ENCODE measurements at regions not wholly inside any gene's neighbourhood (a gene's known extent, or its start where the extent isn't known, plus 50 kb on each side); places are given as distances from the start of the nearest gene placed in this dataset.
A peak's percentile ranks its signal among the peaks of the same experiment; 100 is the strongest.

- TF ChIP-seq Cebpa-rat (IDR thresholded peaks at IDR 0.05) = no peak
- Histone ChIP-seq H3K27ac (no peak overlapping the region), H3K9ac (no peak overlapping the region), H3K4me1 (no peaks in the 10 kb centered on the region), H4K20me1 (no peaks in the 10 kb centered on the region), H3K4me2 (no peak overlapping the region), H3K27me3 (peaks cover 64 to 100% (median 92%) of the 10 kb centered on the region in 11 experiments; a peak in 21 of 22 replicates), H3K9me3 (replicated peaks in 1 of 11) (peaks cover 15 to 29% (median 22%) of the 10 kb centered on the region in 11 experiments; a peak in 20 of 22 replicates), H3K4me3 (no peak overlapping the region), H3K36me3 (no peaks in the 10 kb centered on the region)
Measured at GRCh38 chrX:25343060-25343459, 327.3 kb upstream of the ARX start.

DNA sequence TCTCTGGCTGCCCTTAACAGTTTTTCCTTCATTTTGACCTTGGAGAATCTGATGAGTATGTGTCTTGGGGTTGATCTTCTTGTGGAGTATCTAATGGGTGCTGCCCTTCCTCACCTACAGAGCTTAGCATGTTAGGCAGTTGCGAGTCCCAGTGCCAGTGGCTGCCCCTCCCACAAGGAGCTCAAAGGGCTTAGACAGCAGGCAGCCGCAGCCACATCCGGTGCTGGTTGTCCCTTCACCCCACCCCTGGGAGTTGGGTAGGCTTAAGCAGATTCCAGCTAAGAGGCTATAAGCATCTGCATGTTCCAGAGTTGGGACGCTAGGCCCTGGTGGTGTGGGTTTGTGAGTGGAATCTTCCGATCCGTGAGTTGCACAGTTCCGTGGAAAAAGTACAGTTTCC, 322.1 kb upstream of the ARX start:
- Histone ChIP-seq H3K9ac (no peak overlapping the region), H3K27me3 (peaks cover 49 to 70% (median 66%) of the 10 kb centered on the region in 11 experiments; a peak in 21 of 22 replicates), H3K4me3 (no peak overlapping the region), H3K9me3 (replicated peaks in 1 of 11) (peaks cover 25 to 63% (median 37%) of the 10 kb centered on the region in 11 experiments; a peak in 21 of 22 replicates), H3K36me3 (no peaks in the 10 kb centered on the region), H3K4me1 (no peaks in the 10 kb centered on the region), H3K27ac (no peak overlapping the region), H4K20me1 (no peaks in the 10 kb centered on the region), H3K4me2 (no peak overlapping the region)
- no peak for TF ChIP-seq Cebpa-rat (IDR thresholded peaks at IDR 0.05)

GRCh38 chrX:25300994-25301393, 285.2 kb upstream of the ARX start:
- TF ChIP-seq Cebpa-rat (IDR thresholded peaks at IDR 0.05) = no peak
- Histone ChIP-seq H3K4me3 (no peak overlapping the region), H3K4me1 (no peaks in the 10 kb centered on the region), H3K4me2 (no peak overlapping the region), H3K27me3 (peaks cover 47 to 81% (median 72%) of the 10 kb centered on the region in 11 experiments), H3K9ac (no peak overlapping the region), H3K36me3 (no peaks in the 10 kb centered on the region), H3K9me3 (replicated peaks in 1 of 11) (no peaks in the 10 kb centered on the region), H3K27ac (no peak overlapping the region), H4K20me1 (no peaks in the 10 kb centered on the region)

- H3K9ac ChIP-seq = no peak overlapping the region
- no peak overlapping the region for H3K4me2 ChIP-seq
- H3K27ac ChIP-seq = no peak overlapping the region
- H3K4me1 ChIP-seq = no peaks in the 10 kb centered on the region
- H3K9me3 ChIP-seq (replicated peaks in 1 of 11) = no peaks in the 10 kb centered on the region
- H4K20me1 ChIP-seq = no peaks in the 10 kb centered on the region
- TF ChIP-seq Cebpa-rat (IDR thresholded peaks at IDR 0.05) = no peak
- H3K27me3 ChIP-seq = peaks cover 65 to 100% (median 91%) of the 10 kb centered on the region in 11 experiments
- no peak overlapping the region for H3K4me3 ChIP-seq
- no peaks in the 10 kb centered on the region for H3K36me3 ChIP-seq
Measured at GRCh38 chrX:25296850-25297249, 281.1 kb upstream of the ARX start.

DNA sequence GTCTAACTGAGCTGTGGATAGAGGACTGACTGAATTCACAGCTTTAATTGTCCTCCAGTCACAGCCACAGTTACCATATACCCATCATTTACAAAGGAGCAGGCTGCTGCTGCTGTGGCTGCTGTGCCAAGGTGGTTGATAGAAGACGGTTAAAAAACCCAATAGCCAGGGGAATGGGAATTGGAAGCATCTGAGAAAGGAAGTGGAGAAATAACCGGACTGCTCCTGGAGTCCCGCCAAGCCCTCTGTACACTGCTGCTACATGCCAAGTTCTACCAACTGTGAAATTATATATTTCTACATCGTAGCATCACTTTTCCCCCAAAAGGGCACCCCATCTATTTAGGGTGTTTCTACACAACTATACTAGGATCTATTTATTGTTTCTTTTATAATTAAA, 279.7 kb upstream of the ARX start:
- H3K9me3 ChIP-seq (replicated peaks in 1 of 11) = no peaks in the 10 kb centered on the region
- H3K4me1 ChIP-seq = no peaks in the 10 kb centered on the region
- H4K20me1 ChIP-seq = no peaks in the 10 kb centered on the region
- no peak overlapping the region for H3K9ac ChIP-seq
- H3K36me3 ChIP-seq = no peaks in the 10 kb centered on the region
- no peak for TF ChIP-seq Cebpa-rat (IDR thresholded peaks at IDR 0.05)
- peaks cover 69 to 97% (median 93%) of the 10 kb centered on the region in 11 experiments for H3K27me3 ChIP-seq
- no peak overlapping the region for H3K4me2 ChIP-seq
- H3K4me3 ChIP-seq = no peak overlapping the region
- no peak overlapping the region for H3K27ac ChIP-seq

DNA sequence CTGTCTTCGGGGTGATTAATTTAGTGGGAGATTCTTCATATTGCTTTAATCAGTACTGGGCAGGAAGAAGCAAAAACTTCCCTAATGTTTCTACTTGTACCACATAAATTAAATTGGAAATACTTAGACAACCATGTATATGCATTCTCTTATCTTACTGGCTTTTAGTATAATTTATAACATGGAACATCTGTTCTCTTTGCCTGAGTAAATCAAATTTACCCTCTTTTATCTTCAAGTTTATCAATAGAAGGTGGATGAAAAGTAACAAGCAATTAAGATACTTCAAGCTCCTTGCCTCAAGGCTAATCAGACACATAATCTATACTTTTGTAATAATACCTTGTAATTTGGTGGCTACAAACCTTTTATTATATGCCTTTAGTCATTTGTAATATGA, 274.4 kb upstream of the ARX start:
- Histone ChIP-seq H3K9me3 (replicated peaks in 1 of 11) (no peaks in the 10 kb centered on the region), H4K20me1 (no peaks in the 10 kb centered on the region), H3K4me1 (peaks cover 0 to 8% (median 0%) of the 10 kb centered on the region in 10 experiments; a peak in 2 of 20 replicates), H3K4me3 (no peak overlapping the region), H3K27me3 (peaks cover 69 to 96% (median 92%) of the 10 kb centered on the region in 11 experiments), H3K9ac (no peak overlapping the region), H3K36me3 (no peaks in the 10 kb centered on the region), H3K27ac (no peak overlapping the region), H3K4me2 (no peak overlapping the region)
- no peak for TF ChIP-seq Cebpa-rat (IDR thresholded peaks at IDR 0.05)

DNA sequence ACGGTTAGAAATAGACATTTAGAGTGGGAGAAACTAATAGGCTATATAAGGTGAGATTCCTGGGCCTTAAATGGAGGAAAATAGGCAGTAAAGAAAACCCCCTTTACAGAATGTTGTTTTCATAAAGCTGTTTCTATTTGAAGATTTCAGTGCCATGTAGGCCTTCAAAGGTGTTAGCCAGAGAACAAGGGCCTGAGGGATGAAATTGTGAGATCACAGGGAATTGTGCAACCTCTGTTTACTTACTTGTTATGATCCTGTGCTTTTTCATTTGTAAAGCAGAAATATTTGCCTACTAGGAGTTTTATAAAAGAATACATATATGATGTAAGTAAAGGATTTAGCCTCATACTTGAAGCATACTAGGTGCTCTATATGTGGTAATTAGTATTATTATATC, 272.9 kb upstream of the ARX start:
- Histone ChIP-seq H3K4me1 (peaks cover 0 to 8% (median 0%) of the 10 kb centered on the region in 10 experiments; a peak in 2 of 20 replicates), H3K27ac (no peak overlapping the region), H3K36me3 (no peaks in the 10 kb centered on the region), H3K4me3 (no peak overlapping the region), H4K20me1 (no peaks in the 10 kb centered on the region), H3K9me3 (replicated peaks in 1 of 11) (no peaks in the 10 kb centered on the region), H3K9ac (no peak overlapping the region), H3K27me3 (peaks cover 67 to 94% (median 90%) of the 10 kb centered on the region in 11 experiments), H3K4me2 (no peak overlapping the region)
- TF ChIP-seq Cebpa-rat (IDR thresholded peaks at IDR 0.05) = no peak

DNA sequence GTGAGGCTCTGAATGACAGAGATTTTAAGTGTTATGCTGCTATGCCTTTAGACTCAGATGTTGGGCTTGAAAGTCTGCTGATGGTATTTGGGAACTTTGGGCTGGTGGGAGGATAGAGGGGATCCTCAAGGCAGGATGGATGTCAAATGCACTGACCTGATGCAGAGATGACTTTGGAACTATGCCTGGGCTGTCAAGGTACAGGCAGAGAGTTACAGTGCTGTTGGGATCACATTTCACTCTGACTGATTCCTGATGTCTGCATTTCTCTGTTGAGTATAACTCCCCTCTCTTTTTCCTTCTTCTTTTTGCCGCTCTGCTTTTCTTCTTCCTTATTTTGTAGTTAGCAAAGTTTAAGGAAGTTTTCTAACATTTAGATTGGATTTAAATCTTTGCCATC, 271.8 kb upstream of the ARX start:
- Histone ChIP-seq H4K20me1 (no peaks in the 10 kb centered on the region), H3K9ac (no peak overlapping the region), H3K36me3 (no peaks in the 10 kb centered on the region), H3K27me3 (peaks cover 67 to 94% (median 90%) of the 10 kb centered on the region in 11 experiments), H3K4me1 (peaks cover 0 to 8% (median 0%) of the 10 kb centered on the region in 10 experiments; a peak in 2 of 20 replicates), H3K4me2 (0 out of 22 replicates have a peak overlapping the region, but pooled peaks of 1 of the 11 experiments have one; percentile 9), H3K4me3 (no peak overlapping the region), H3K27ac (no peak overlapping the region), H3K9me3 (replicated peaks in 1 of 11) (no peaks in the 10 kb centered on the region)
- TF ChIP-seq Cebpa-rat (IDR thresholded peaks at IDR 0.05) = no peak

- H3K27ac ChIP-seq = no peak overlapping the region
- no peaks in the 10 kb centered on the region for H3K36me3 ChIP-seq
- H4K20me1 ChIP-seq = no peaks in the 10 kb centered on the region
- peaks cover 0 to 8% (median 0%) of the 10 kb centered on the region in 10 experiments; a peak in 2 of 20 replicates for H3K4me1 ChIP-seq
- no peak overlapping the region for H3K4me3 ChIP-seq
- H3K27me3 ChIP-seq = peaks cover 78 to 97% (median 94%) of the 10 kb centered on the region in 11 experiments
- no peak overlapping the region for H3K4me2 ChIP-seq
- TF ChIP-seq Cebpa-rat (IDR thresholded peaks at IDR 0.05) = no peak
- no peaks in the 10 kb centered on the region for H3K9me3 ChIP-seq (replicated peaks in 1 of 11)
- H3K9ac ChIP-seq = no peak overlapping the region
Measured at GRCh38 chrX:25285598-25285997, 269.8 kb upstream of the ARX start.

GRCh38 chrX:25279510-25279909, 263.7 kb upstream of the ARX start:
- TF ChIP-seq Cebpa-rat (IDR thresholded peaks at IDR 0.05) = no peak
- H3K4me2 ChIP-seq = no peak overlapping the region

More at GRCh38 chrX:25279510-25279909, 263.7 kb upstream of the ARX start:
- no peak overlapping the region for H3K9ac ChIP-seq
- no peaks in the 10 kb centered on the region for H3K4me1 ChIP-seq
- H3K4me3 ChIP-seq = no peak overlapping the region
- peaks cover 84 to 100% (median 96%) of the 10 kb centered on the region in 11 experiments for H3K27me3 ChIP-seq
- H4K20me1 ChIP-seq = no peaks in the 10 kb centered on the region
- no peaks in the 10 kb centered on the region for H3K36me3 ChIP-seq
- no peak overlapping the region for H3K27ac ChIP-seq
- H3K9me3 ChIP-seq (replicated peaks in 1 of 11) = no peaks in the 10 kb centered on the region

Measured in BLaER1 treated with 17β-estradiol and CSF1 and Interleukin-3, amounts not matched to agents 10 nM and 100 nM (cell line).